ENCODE measurements at regions not wholly inside any gene's neighbourhood (a gene's known extent, or its start where the extent isn't known, plus 50 kb on each side); places are given as distances from the start of the nearest gene placed in this dataset.

GRCh38 chr2:139918982-139919381 lies 1138.8 kb upstream of the NXPH2 start:
- DNase-seq = no peak
- WGBS, 2 donors = 79 to 82% methylated on average over 3 of the region's 3 CpGs
- intact Hi-C loops (cut with DNase I) = no loop called here

GRCh38 chr2:139917690-139918384 lies 1137.6 kb upstream of the NXPH2 start:
- WGBS, 2 donors = 49 to 50% methylated on average over 3 of the region's 3 CpGs
- no peak overlapping the region for H3K27ac ChIP-seq
- intact Hi-C loops (cut with DNase I) = no loop called here
- no peaks in the 10 kb centered on the region for H3K9me3 ChIP-seq
- no peak overlapping the region for H3K4me3 ChIP-seq
- no peak for TF ChIP-seq CTCF (IDR thresholded peaks at IDR 0.05)
- no peak for FAIRE-seq
- no peak for ATAC-seq
- no peaks in the 10 kb centered on the region for H3K4me1 ChIP-seq
- no peaks in the 10 kb centered on the region for H3K36me3 ChIP-seq
- DNase-seq = no peak
- H3K27me3 ChIP-seq = no peaks in the 10 kb centered on the region

More at GRCh38 chr2:139918982-139919381, 1138.8 kb upstream of the NXPH2 start:
- no peaks in the 10 kb centered on the region for H3K36me3 ChIP-seq
- no peak overlapping the region for H3K27ac ChIP-seq
- H3K4me3 ChIP-seq = no peak overlapping the region
- TF ChIP-seq CTCF (IDR thresholded peaks at IDR 0.05) = no peak
- no peaks in the 10 kb centered on the region for H3K4me1 ChIP-seq
- H3K9me3 ChIP-seq = no peaks in the 10 kb centered on the region
- ATAC-seq (no peak), FAIRE-seq (no peak)
- no peaks in the 10 kb centered on the region for H3K27me3 ChIP-seq

- H3K27ac ChIP-seq = no peak overlapping the region
- no peaks in the 10 kb centered on the region for H3K36me3 ChIP-seq
- no peak for ATAC-seq
- H3K4me1 ChIP-seq = no peaks in the 10 kb centered on the region
- no peak for FAIRE-seq
- intact Hi-C loops (cut with DNase I) = no loop called here
- WGBS, 2 donors = 64 to 86% methylated on average over 7 of the region's 7 CpGs
- no peak for DNase-seq
- H3K4me3 ChIP-seq = no peak overlapping the region
- no peaks in the 10 kb centered on the region for H3K27me3 ChIP-seq
- no peak for TF ChIP-seq CTCF (IDR thresholded peaks at IDR 0.05)
- H3K9me3 ChIP-seq = no peaks in the 10 kb centered on the region
Observed at GRCh38 chr2:139916822-139917221, 1136.6 kb upstream of the NXPH2 start.

- H3K9me3 ChIP-seq = no peaks in the 10 kb centered on the region
- DNase-seq (no peak), ATAC-seq (no peak), FAIRE-seq (no peak)
- H3K36me3 ChIP-seq = no peaks in the 10 kb centered on the region
- 63 to 74% methylated on average over 3 of the region's 3 CpGs for WGBS, 2 donors
- TF ChIP-seq CTCF (IDR thresholded peaks at IDR 0.05) = no peak
- no peak overlapping the region for H3K27ac ChIP-seq
- intact Hi-C loops (cut with DNase I) = no loop called here
- no peaks in the 10 kb centered on the region for H3K27me3 ChIP-seq
- no peaks in the 10 kb centered on the region for H3K4me1 ChIP-seq
- no peak overlapping the region for H3K4me3 ChIP-seq
Observed at GRCh38 chr2:139911160-139911559, 1131.0 kb upstream of the NXPH2 start.

- H3K9me3 ChIP-seq = no peaks in the 10 kb centered on the region
- no peak for DNase-seq
- H3K4me1 ChIP-seq = no peaks in the 10 kb centered on the region
- no peak overlapping the region for H3K4me3 ChIP-seq
- no peak for TF ChIP-seq CTCF (IDR thresholded peaks at IDR 0.05)
- no peaks in the 10 kb centered on the region for H3K27me3 ChIP-seq
- no peak for FAIRE-seq
- H3K27ac ChIP-seq = no peak overlapping the region
- H3K36me3 ChIP-seq = no peaks in the 10 kb centered on the region
- intact Hi-C loops (cut with DNase I) = no loop called here
- no peak for ATAC-seq
- WGBS, 2 donors = 20 to 36% methylated on average over 3 of the region's 3 CpGs
Observed at GRCh38 chr2:139909136-139909535, 1128.9 kb upstream of the NXPH2 start.

Data from pancreas (tissue), 10 donors.